Mesenteric fat pad (tissue), 1 donor: ENCODE measurements at regions not wholly inside any gene's neighbourhood (a gene's known extent, or its start where the extent isn't known, plus 50 kb on each side); places are given as distances from the start of the nearest gene placed in this dataset.

Experiments used
- DNase-seq: peaks from one replicate; pipeline ENCODE4 v3.0.0-alpha.2; 2020; ENCODE audit warnings: low spot score
- donor health status: DM: yes; HTN: yes; CAD: no.

GRCh38 chr14:97295108-97295710 is 498.0 kb downstream of the VRK1 start:
- no peak for DNase-seq

DNA sequence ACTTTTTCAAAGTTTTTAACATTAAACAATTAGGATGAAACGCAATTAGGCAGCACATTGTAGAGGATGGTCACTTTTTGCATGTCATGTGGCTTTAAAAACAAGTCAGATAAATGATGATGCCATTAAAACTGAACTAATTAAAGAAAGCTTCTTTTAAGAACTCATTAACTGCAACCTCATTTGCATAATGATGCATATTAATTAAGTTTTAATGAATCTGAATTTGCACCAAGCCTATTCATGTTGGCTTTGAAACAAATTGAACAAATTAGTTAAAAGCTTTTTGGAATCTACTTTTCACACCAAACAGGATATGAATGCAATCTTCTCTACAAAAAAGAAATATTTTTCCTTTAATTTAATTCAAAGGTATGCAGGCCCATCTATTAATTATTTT is 499.0 kb downstream of the VRK1 start:
- DNase-seq = no peak

DNA sequence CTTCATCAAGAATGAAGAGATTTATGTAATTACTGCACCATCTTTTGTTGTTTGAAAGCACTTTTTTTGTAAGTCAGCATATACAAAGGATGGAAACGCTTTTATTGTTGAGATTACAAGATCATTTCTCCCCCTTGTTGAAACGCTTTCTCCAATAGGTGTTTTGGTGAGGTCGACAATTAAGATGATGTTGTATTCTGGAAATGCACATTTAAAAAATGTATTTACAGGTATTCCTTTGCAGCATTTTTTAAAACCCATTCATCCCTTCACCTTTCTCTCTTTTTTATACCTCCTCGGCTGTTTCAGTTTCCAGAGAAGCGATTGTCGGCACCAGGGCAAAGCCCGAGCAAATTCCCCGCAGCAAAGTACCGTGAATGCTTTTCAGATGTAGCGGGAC is 499.9 kb downstream of the VRK1 start:
- no peak for DNase-seq

GRCh38 chr14:97298331-97298730 is 501.1 kb downstream of the VRK1 start:
- no peak for DNase-seq

- DNase-seq = no peak
Measured at GRCh38 chr14:97298736-97299135, 501.6 kb downstream of the VRK1 start.

GRCh38 chr14:97299661-97300060 is 502.5 kb downstream of the VRK1 start:
- no peak for DNase-seq

DNA sequence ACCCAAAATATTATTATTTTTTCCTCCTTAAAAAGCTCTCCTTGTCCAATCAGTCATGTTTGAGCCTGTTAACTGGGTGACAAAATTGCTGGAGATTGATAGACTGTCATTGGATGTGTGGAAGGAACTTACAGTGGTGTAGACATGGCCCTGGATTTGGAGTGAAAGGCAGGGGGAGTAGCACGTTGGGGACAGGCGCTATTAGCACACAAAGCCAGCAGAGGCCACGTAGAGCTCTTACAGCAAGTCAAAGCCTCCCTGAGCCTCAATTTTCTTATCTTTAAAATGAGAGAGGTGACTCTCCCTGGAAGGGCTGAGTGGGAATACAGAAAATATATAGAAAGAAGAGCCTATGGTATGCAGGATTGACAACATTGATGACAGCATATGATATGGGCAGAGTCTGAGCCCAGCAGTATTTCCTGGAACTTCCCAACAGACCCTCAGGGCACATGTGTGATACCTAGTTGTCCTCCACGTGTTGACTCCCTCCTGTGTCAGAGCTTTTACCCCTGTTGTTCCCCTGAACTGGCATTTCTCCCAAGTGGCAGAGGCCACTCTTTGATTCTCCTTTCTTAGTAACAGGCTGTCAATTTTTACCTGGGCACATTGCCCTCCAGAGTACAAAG is 504.9 kb downstream of the VRK1 start:
- DNase-seq = no peak

- no peak for DNase-seq
Measured at GRCh38 chr14:97306133-97306759, 509.1 kb downstream of the VRK1 start.

DNA sequence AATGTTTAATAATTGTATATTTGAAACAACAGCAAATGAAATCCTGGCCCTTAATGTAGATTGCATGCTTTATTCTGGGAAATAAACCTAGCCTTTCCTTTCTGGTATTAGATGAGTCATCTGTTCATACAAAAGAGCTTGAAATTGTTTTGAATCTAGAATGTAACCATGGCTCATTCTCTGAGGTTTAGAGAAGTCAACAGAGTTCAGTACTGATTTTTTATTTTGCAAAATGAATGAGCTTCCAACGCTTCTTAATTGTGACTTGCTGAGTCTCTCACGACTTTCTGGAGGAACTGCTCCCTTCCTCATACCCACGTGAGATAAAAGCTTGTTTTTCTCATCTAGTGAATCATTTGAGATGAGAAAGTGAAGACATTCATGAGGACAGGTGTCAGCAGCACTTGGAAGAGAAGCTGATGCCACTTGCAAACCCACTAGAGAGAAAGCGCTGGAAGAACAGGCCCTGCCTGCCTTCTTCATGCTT is 509.6 kb downstream of the VRK1 start:
- DNase-seq = no peak

DNA sequence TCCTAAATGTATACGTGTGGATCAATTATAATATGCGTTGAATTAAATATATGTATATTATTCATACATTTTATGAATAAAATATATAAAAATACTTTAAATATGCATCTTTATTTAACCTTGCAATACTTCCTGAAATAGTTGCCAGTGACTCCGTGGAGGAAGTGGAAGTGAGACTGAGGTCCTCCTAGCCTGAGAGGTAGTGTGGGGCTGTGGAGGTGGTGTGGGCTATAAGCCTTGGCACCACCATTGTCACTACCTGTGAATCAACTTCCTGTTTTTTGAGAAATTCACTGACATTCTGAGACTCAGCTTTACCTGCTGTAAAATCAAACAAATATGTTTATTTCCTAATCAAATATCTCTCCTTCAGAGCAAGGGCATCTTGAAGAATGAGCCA is 514.2 kb downstream of the VRK1 start:
- DNase-seq = no peak

DNA sequence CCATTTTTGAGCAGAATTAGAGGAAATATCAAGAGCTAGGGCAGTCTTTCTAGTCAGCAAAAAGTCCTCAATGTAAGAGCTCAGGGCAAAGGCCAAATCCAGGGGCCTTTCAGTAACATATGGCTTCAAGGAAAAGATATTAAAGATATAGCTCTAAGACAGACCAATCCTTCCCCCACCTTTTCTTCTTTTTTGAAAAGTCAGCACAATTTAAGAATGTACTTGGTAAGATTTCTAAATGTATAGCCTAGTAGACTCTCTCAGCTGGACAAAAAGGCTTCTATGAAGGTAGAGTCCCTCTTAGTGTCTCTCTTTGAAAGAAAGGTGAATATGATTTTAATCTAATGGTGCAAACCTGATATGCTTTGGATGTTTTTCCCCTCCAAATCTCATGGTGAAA is 515.7 kb downstream of the VRK1 start:
- no peak for DNase-seq

GRCh38 chr14:97315790-97316189 is 518.6 kb downstream of the VRK1 start:
- no peak for DNase-seq

DNA sequence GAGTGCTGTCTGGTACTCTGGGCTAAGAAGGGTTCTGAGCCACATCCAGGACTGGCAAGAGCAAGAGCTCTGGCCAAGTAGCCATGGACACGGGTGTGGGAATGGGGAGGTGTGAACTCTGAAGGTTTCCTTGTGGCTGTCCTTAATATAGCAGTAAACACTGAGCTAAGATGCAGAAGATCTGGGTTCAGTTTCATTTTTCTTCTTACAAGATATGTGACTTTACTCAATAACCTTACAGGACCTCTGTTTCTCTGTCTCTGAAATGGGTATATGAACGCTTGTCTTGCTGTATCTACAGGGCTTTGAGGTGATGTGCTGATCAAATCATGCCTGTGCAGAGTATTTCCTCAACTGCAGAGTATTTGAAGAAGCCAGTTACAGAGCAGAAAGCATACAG is 521.2 kb downstream of the VRK1 start:
- no peak for DNase-seq

GRCh38 chr14:97319691-97320090 is 522.5 kb downstream of the VRK1 start:
- no peak for DNase-seq

- DNase-seq = no peak
Measured at GRCh38 chr14:97328743-97329142, 531.6 kb downstream of the VRK1 start.

DNA sequence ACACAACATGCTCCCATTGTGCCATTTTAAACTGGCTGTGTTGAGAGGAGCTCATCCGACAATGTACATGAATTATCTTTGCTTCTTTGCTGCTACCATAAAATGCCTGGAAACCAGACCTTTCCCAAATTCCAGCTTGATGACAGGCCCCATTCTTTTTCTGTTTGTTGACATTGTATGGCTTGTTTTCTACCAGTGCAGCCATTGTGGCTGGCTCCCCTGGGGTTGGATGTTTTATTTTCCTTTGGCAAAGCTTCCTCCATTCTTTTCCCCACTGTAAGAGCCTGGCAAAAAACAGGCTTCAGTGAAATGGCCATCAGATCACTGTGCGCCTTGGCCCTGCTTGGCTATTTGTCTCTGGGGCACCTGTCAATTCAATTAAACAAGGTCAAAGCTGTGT is 532.5 kb downstream of the VRK1 start:
- DNase-seq = no peak

DNA sequence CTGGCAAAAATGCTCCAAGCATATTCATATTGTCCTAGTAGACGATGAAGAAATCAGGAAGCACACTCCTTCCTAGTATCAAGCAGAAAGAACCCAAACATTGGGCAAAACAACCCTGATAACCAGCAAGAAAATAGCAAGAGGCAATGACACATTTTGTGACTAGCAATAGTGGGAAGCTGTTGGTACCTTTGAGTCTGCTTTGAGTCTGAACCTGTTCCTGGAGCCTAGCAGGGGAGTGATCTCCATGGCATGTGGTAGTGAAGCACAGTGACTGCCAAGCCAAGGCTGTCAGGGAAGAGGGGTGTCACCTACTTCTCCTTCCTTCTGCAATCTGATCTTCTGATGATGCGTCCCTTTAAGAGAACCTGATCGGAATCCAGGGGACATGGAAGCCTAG is 533.9 kb downstream of the VRK1 start:
- no peak for DNase-seq

DNA sequence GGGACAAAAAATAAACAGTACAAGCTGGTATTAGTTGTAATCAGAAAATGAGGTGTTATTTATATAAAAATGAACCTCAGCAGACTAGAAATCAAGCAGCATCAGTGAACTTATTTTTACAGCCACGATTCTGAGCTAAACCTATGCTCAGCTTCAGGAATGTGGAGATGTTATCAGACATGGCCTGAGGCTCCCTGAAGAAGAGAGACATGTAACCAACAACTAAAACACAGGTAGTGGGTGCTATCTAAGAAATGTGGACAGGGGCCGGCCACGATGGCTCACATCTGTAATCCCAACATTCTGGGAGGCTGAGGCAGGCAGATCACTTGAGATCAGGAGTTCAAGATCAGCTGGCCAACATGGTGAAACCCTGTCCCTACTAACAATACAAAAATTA is 534.3 kb downstream of the VRK1 start:
- no peak for DNase-seq

DNA sequence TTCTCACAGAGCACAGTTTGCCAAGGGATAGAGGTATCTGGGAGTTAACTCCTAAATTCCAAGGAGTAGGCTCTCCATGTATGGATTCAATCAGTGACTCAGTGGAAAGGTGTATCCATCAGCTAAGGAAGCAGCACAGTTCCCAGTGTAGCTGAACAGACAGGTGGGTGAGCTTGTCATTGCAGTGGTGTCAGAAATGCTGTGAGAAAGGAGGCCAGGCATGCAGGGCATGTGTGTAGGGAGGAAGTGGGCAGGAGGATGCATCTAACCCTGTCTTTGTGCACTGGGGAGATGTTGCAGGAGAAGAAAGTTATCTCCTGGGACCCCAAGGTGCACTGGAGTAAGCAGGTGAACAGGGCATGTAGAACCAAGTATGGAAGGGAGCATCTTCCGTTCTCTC is 539.0 kb downstream of the VRK1 start:
- no peak for DNase-seq

GRCh38 chr14:97336816-97337215 is 539.6 kb downstream of the VRK1 start:
- DNase-seq = no peak

DNA sequence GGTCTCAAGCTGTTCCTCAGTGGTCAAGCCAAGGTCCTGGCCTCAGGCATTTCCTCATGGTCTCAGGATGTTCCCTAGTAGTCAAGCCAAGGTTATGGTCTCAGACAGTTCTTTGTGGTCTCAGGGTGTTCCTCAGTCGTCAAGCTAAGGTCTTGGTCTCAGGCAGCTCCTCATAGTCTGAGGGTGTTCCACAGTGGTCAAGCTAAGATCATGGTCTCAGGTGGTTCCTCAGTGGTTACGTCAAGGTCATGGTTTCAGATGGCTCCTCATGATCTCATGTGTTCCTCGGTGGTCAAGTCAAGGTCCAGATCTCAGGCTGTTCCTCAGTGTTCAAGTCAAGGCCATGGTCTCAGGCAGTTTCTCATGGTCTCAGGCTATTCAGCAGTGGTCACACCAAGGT is 540.1 kb downstream of the VRK1 start:
- no peak for DNase-seq

DNA sequence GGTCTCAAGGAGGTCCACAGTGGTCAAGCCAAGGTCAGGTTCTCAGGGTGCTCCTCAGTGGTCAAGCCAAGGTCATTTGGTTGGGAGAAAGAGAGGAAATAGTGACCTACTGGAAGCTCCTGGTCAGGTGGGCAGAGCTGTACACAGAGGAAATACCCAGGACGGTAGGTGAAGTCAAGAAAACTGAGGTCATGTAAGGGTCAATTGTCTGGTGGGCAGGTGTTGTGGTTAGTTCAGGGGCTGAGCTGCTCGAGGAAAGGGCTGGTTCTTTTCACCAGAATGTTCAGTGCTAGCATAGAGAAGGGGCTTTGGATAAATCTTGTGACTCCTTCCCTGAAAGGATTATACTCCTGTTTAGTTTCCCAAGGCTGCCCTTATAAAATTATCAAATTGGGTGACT is 540.5 kb downstream of the VRK1 start:
- DNase-seq = no peak

DNA sequence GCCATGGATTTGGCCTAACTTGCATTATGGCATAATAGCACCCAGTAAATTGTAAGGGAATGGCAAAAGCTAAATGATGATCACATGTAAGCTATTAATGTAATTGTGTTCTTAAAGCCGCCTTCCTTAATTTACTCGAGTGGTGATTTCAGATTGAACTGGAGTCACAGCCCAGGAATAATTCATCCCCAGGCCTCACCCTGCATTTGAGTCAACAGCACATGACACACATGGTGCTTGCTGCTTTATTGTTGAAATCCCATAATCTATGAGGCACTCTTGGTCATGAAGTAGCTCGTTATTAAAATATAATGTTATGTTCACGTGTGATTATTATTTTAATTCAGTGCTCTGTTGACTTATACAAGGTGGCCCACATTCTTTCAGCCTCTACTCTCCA is 547.5 kb downstream of the VRK1 start:
- no peak for DNase-seq
